ENCODE measurements at regions not wholly inside any gene's neighbourhood (a gene's known extent, or its start where the extent isn't known, plus 50 kb on each side); places are given as distances from the start of the nearest gene placed in this dataset.
"Not testable (repeated sequence)": the region's sequence is repeated elsewhere in the genome, so short reads cannot be mapped to it uniquely, and the experiment has no call there.

DNA sequence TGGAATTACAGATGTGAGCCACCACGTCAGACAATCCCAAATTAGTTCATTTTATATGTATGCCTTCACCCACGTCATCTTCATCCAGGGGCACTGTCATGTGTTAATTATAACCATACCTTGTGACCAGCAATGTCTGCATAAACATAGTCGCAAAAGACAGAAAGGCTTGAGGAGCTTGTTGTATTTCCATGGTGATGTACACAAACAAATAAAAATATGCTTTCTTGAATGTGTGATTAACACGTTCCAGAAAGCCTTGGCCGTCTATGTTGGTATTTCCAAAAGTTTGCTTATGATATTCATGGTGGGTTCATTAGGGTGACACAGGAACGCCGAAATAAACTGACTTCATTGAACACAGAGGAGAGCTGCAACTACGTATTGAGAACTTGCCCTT is 524.7 kb upstream of the ZNF717 start:
- Histone ChIP-seq H3K4me3 (replicated peaks; ENCODE audit: low read depth, low read length) (no peak overlapping the region), H3K27me3 (replicated peaks; ENCODE audit: control insufficient read depth, insufficient read depth, low read length) (no peaks in the 10 kb centered on the region), H3K36me3 (ENCODE audit: control insufficient read depth, insufficient read depth, low read length) (no peaks in the 10 kb centered on the region)
- TF ChIP-seq, protein P1, sequence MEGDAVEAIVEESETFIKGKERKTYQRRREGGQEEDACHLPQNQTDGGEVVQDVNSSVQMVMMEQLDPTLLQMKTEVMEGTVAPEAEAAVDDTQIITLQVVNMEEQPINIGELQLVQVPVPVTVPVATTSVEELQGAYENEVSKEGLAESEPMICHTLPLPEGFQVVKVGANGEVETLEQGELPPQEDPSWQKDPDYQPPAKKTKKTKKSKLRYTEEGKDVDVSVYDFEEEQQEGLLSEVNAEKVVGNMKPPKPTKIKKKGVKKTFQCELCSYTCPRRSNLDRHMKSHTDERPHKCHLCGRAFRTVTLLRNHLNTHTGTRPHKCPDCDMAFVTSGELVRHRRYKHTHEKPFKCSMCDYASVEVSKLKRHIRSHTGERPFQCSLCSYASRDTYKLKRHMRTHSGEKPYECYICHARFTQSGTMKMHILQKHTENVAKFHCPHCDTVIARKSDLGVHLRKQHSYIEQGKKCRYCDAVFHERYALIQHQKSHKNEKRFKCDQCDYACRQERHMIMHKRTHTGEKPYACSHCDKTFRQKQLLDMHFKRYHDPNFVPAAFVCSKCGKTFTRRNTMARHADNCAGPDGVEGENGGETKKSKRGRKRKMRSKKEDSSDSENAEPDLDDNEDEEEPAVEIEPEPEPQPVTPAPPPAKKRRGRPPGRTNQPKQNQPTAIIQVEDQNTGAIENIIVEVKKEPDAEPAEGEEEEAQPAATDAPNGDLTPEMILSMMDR (IDR thresholded peaks at IDR 0.05; ENCODE audit: insufficient read depth, low read length, poor library complexity, severe bottlenecking), result no peak
- DNase-seq (ENCODE audit: extremely low read depth, insufficient read length), result no peak

GRCh38 chr3:76310667-76311066 is 525.3 kb upstream of the ZNF717 start:
- no peak overlapping the region for H3K4me3 ChIP-seq (replicated peaks; ENCODE audit: low read depth, low read length)
- H3K36me3 ChIP-seq (ENCODE audit: control insufficient read depth, insufficient read depth, low read length), result no peaks in the 10 kb centered on the region
- H3K27me3 ChIP-seq (replicated peaks; ENCODE audit: control insufficient read depth, insufficient read depth, low read length), result no peaks in the 10 kb centered on the region
- DNase-seq (ENCODE audit: extremely low read depth, insufficient read length), result no peak
- TF ChIP-seq, protein P1 (IDR thresholded peaks at IDR 0.05; ENCODE audit: insufficient read depth, low read length, poor library complexity, severe bottlenecking), result no peak

DNA sequence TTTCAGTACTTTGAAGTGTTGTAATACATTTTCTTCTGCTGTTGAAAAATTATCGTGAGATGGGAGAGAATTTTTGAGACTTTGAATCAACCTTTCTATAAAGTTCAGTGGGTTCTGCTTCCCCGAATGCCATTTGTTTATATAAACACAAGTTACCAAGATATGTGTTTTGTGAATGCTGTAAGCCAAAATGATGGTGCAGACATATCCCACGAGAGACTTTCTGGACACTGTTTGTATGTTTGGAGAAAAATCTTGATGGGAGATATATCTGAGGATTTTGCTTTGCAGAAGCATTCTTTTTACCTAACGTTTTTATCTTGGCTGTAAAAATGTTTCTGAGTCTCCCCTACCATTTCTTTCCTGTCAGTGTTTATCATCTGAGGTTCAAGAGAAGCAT is 526.6 kb upstream of the ZNF717 start:
- TF ChIP-seq, protein P1 (IDR thresholded peaks at IDR 0.05; ENCODE audit: insufficient read depth, low read length, poor library complexity, severe bottlenecking), result no peak
- Histone ChIP-seq H3K27me3 (replicated peaks; ENCODE audit: control insufficient read depth, insufficient read depth, low read length) (no peaks in the 10 kb centered on the region), H3K4me3 (replicated peaks; ENCODE audit: low read depth, low read length) (no peak overlapping the region), H3K36me3 (ENCODE audit: control insufficient read depth, insufficient read depth, low read length) (no peaks in the 10 kb centered on the region)
- DNase-seq (ENCODE audit: extremely low read depth, insufficient read length), result no peak

- H3K4me3 ChIP-seq (replicated peaks; ENCODE audit: low read depth, low read length); H3K36me3 ChIP-seq (ENCODE audit: control insufficient read depth, insufficient read depth, low read length); H3K27me3 ChIP-seq (replicated peaks; ENCODE audit: control insufficient read depth, insufficient read depth, low read length); DNase-seq (ENCODE audit: extremely low read depth, insufficient read length): not testable (repeated sequence)
These were observed 530.6 kb upstream of the ZNF717 start for GRCh38 chr3:76315906-76316305.

GRCh38 chr3:76321614-76322013 is 536.3 kb upstream of the ZNF717 start:
- DNase-seq (ENCODE audit: extremely low read depth, insufficient read length), result no peak
- TF ChIP-seq, protein P1 (IDR thresholded peaks at IDR 0.05; ENCODE audit: insufficient read depth, low read length, poor library complexity, severe bottlenecking), result no peak
- Histone ChIP-seq H3K27me3 (replicated peaks; ENCODE audit: control insufficient read depth, insufficient read depth, low read length) (no peaks in the 10 kb centered on the region), H3K36me3 (ENCODE audit: control insufficient read depth, insufficient read depth, low read length) (no peaks in the 10 kb centered on the region), H3K4me3 (replicated peaks; ENCODE audit: low read depth, low read length) (no peak overlapping the region)

DNA sequence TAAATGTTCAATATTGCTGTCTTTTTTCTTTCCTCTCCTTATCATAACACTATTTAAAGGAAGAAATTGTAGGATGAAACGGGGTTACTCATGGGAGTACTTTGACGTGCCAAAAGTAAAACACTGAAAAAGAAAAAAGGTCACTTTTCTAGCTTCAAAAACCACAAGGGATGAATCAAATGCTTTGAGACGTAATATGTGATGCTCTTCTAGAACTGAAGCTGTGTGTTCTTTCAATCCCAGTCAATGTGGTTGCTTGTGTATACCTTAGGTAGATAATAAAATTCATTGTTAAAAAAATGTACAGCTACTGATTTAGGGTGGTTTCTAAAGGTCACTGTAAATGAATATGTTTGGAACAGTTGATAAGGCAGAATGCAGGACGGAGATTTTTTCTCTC is 538.8 kb upstream of the ZNF717 start:
- Histone ChIP-seq H3K27me3 (replicated peaks; ENCODE audit: control insufficient read depth, insufficient read depth, low read length) (no peaks in the 10 kb centered on the region), H3K36me3 (ENCODE audit: control insufficient read depth, insufficient read depth, low read length) (no peaks in the 10 kb centered on the region), H3K4me3 (replicated peaks; ENCODE audit: low read depth, low read length) (no peak overlapping the region)
- DNase-seq (ENCODE audit: extremely low read depth, insufficient read length), result no peak
- TF ChIP-seq, protein P1 (IDR thresholded peaks at IDR 0.05; ENCODE audit: insufficient read depth, low read length, poor library complexity, severe bottlenecking), result no peak
